Activated naive CD4-positive, alpha-beta T cell treated with anti-CD3 and anti-CD28 coated beads, Interleukin-2, amount 50 U/mL, for 24 hours (primary cell): ENCODE measurements at regions not wholly inside any gene's neighbourhood (a gene's known extent, or its start where the extent isn't known, plus 50 kb on each side); places are given as distances from the start of the nearest gene placed in this dataset.

Experiments used
- H3K27ac Mint-ChIP-seq: one replicate; pipeline ENCODE4 v1.8.0; 2021; ENCODE audit warnings: mild to moderate bottlenecking, mixed read lengths
- H3K27me3 Mint-ChIP-seq: one replicate; pipeline ENCODE4 v1.8.0; 2021; ENCODE audit warnings: mixed read lengths
- H3K36me3 Mint-ChIP-seq: one replicate; pipeline ENCODE4 v1.8.0; 2021; ENCODE audit warnings: mixed read lengths
- H3K4me1 Mint-ChIP-seq: one replicate; pipeline ENCODE4 v1.8.0; 2021; ENCODE audit warnings: mixed read lengths
- H3K4me3 Mint-ChIP-seq: one replicate; pipeline ENCODE4 v1.8.0; 2021; ENCODE audit warnings: mild to moderate bottlenecking, mixed read lengths
- H3K9me3 Mint-ChIP-seq: one replicate; pipeline ENCODE4 v1.8.0; 2021; ENCODE audit warnings: mixed read lengths

- Mint-ChIP-seq H3K4me1 (no peaks in the 10 kb centered on the region), H3K9me3 (no peaks in the 10 kb centered on the region)
Measured at GRCh38 chr7:98459529-98459928, 58.6 kb upstream of the BAIAP2L1 start.

GRCh38 chr7:98458090-98458875, 57.4 kb upstream of the BAIAP2L1 start:
- H3K27me3 Mint-ChIP-seq: no peaks in the 10 kb centered on the region
- no peaks in the 10 kb centered on the region for H3K36me3 Mint-ChIP-seq
- no peaks in the 10 kb centered on the region for H3K9me3 Mint-ChIP-seq
- no peak overlapping the region for H3K27ac Mint-ChIP-seq
- no peaks in the 10 kb centered on the region for H3K4me1 Mint-ChIP-seq
- H3K4me3 Mint-ChIP-seq: no peak overlapping the region

More at GRCh38 chr7:98459529-98459928, 58.6 kb upstream of the BAIAP2L1 start:
- Mint-ChIP-seq H3K36me3 (no peaks in the 10 kb centered on the region), H3K4me3 (no peak overlapping the region), H3K27ac (no peak overlapping the region), H3K27me3 (no peaks in the 10 kb centered on the region)

- Mint-ChIP-seq H3K27me3 (no peaks in the 10 kb centered on the region), H3K27ac (no peak overlapping the region), H3K4me3 (no peak overlapping the region), H3K4me1 (no peaks in the 10 kb centered on the region), H3K9me3 (no peaks in the 10 kb centered on the region), H3K36me3 (no peaks in the 10 kb centered on the region)
Measured at GRCh38 chr7:98456866-98457265, 56.0 kb upstream of the BAIAP2L1 start.

GRCh38 chr7:98452791-98453190, 51.9 kb upstream of the BAIAP2L1 start:
- Mint-ChIP-seq H3K36me3 (no peaks in the 10 kb centered on the region), H3K9me3 (no peaks in the 10 kb centered on the region), H3K27ac (no peak overlapping the region)

More at GRCh38 chr7:98452791-98453190, 51.9 kb upstream of the BAIAP2L1 start:
- no peaks in the 10 kb centered on the region for H3K27me3 Mint-ChIP-seq
- H3K4me1 Mint-ChIP-seq: no peaks in the 10 kb centered on the region
- no peak overlapping the region for H3K4me3 Mint-ChIP-seq
